SK-N-SH treated with all-trans-retinoic acid at 6 μM for 48 hours (cell line): ENCODE measurements at regions not wholly inside any gene's neighbourhood (a gene's known extent, or its start where the extent isn't known, plus 50 kb on each side); places are given as distances from the start of the nearest gene placed in this dataset.

Experiments used
- ATAC-seq: fragments of 200-7000 bp; cut with Tn5 transposase; 3 replicates; pipeline ENCODE4 v1.9.1; 2020; ENCODE audit warnings: mild to moderate bottlenecking, moderate library complexity
- ARNTL ChIP-seq: fragments of 450-650 bp; formaldehyde crosslinking; IDR thresholded peaks from 2 replicates; pipeline ENCODE4 v1.5.0; 2020; ENCODE audit warnings: low read depth, mild to moderate bottlenecking, moderate library complexity, borderline replicate concordance
- BACH2 ChIP-seq: fragments of 250-450 bp; sonication (Bioruptor Pico); IDR thresholded peaks from 2 replicates; pipeline ENCODE4 v1.9.0; 2021; ENCODE audit warnings: mild to moderate bottlenecking, borderline replicate concordance
- CREB5 ChIP-seq: fragments of 250-450 bp; sonication (Bioruptor Pico); IDR thresholded peaks from 2 replicates; pipeline ENCODE4 v1.5.1; 2020; ENCODE audit warnings: low read depth, mild to moderate bottlenecking, moderate library complexity
- CSDC2 ChIP-seq: fragments of 250-450 bp; sonication (Bioruptor Pico); IDR thresholded peaks from 2 replicates; pipeline ENCODE4 v1.5.0; 2020; ENCODE audit warnings: mild to moderate bottlenecking, moderate library complexity
- ESRRG ChIP-seq: fragments of 250-450 bp; sonication (Bioruptor Pico); IDR thresholded peaks from 2 replicates; pipeline ENCODE4 v1.6.1; 2021; ENCODE audit warnings: mild to moderate bottlenecking
- GLIS3 ChIP-seq: fragments of 250-450 bp; sonication (Bioruptor Pico); IDR thresholded peaks from 2 replicates; pipeline ENCODE4 v1.5.0; 2020; ENCODE audit warnings: mild to moderate bottlenecking, moderate library complexity
- OSR1 ChIP-seq: fragments of 250-450 bp; sonication (Bioruptor Pico); IDR thresholded peaks from 2 replicates; pipeline ENCODE4 v1.8.0; 2022; ENCODE audit warnings: moderate library complexity, mild to moderate bottlenecking, inconsistent platforms
- PATZ1 ChIP-seq: fragments of 250-450 bp; sonication (Bioruptor Pico); IDR thresholded peaks from 2 replicates; pipeline ENCODE4 v1.8.0; 2020; ENCODE audit warnings: mild to moderate bottlenecking, moderate library complexity, borderline replicate concordance
- POU6F1 ChIP-seq: fragments of 250-450 bp; sonication (Bioruptor Pico); IDR thresholded peaks from 2 replicates; pipeline ENCODE4 v1.8.0; 2021; ENCODE audit warnings: low read depth, mild to moderate bottlenecking, moderate library complexity, borderline replicate concordance
- PPARA ChIP-seq: fragments of 250-450 bp; sonication (Bioruptor Pico); IDR thresholded peaks from 2 replicates; pipeline ENCODE4 v1.5.0; 2020; ENCODE audit warnings: mild to moderate bottlenecking, borderline replicate concordance
- SNAI2 ChIP-seq: fragments of 250-450 bp; sonication (Bioruptor Pico); IDR thresholded peaks from 2 replicates; pipeline ENCODE4 v1.5.0; 2020; ENCODE audit warnings: mild to moderate bottlenecking, moderate library complexity
- TCF4 ChIP-seq: fragments of 250-450 bp; sonication (Bioruptor Pico); IDR thresholded peaks from 2 replicates; pipeline ENCODE4 v1.8.0; 2021; ENCODE audit warnings: mild to moderate bottlenecking, moderate library complexity, borderline replicate concordance
- TSHZ2 ChIP-seq: fragments of 250-450 bp; sonication (Bioruptor Pico); IDR thresholded peaks from 2 replicates; pipeline ENCODE4 v1.5.0; 2020; ENCODE audit warnings: mild to moderate bottlenecking, moderate library complexity
- ZC3H10 ChIP-seq: fragments of 250-450 bp; sonication (Bioruptor Pico); IDR thresholded peaks from 2 replicates; pipeline ENCODE4 v1.5.1; 2021; ENCODE audit warnings: mild to moderate bottlenecking, moderate library complexity
- ZFP3 ChIP-seq: fragments of 250-450 bp; sonication (Bioruptor Pico); IDR thresholded peaks from 2 replicates; pipeline ENCODE4 v1.5.0; 2020; ENCODE audit warnings: mild to moderate bottlenecking, moderate library complexity
- TF ChIP-seq, protein P1 (sequence below): fragments of 250-450 bp; sonication (Bioruptor Pico); IDR thresholded peaks from 2 replicates; pipeline ENCODE4 v1.5.1; 2021; ENCODE audit warnings: mild to moderate bottlenecking, moderate library complexity

DNA sequence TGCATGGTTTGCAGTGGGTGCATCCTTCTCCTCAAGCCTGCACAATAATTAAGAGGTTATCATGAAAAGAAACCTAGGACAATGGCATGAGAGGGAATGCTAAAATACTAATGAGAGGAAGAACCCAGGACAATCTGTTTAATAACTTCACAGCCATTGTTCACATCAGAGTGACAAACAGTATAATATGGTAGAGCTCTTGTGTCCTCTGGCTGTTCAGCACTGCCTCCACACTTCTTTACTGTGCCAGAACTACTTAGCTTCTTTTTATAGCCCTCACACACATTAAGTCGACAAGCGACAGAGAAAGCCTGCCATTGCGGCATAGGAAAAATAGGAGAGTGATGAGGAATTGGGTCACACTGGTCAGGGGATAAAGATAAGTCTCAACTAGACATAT is 65.0 kb upstream of the MEIS2 start:
- no peak for TF ChIP-seq ARNTL (CRISPR knock-in tag)
- TF ChIP-seq SNAI2 (CRISPR knock-in tag) = no peak
- no peak for ATAC-seq

DNA sequence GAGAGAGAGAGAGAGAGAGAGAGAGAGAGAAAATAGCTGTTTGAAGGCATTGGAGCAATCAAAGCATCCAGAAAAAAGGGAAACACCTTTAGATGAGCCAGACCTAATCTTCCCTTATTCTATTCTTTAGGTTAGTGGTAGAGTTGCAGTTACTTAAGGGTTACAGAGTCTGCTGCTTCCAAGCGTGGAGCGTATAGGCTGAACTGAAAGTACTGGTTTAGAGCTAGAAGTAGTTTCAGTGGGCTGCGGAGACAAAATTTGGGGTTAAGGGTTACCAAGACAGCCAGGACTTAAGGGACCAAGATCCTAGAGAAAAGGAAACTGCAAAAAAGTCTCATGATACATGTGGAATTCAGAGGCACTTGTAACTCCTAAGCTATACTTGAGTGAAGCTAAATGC is 66.1 kb upstream of the MEIS2 start:
- ATAC-seq = no peak
- TF ChIP-seq CSDC2 (CRISPR knock-in tag) (no peak), TSHZ2 (CRISPR knock-in tag) (no peak)
- TF ChIP-seq, all 23 proteins: peak for 0

DNA sequence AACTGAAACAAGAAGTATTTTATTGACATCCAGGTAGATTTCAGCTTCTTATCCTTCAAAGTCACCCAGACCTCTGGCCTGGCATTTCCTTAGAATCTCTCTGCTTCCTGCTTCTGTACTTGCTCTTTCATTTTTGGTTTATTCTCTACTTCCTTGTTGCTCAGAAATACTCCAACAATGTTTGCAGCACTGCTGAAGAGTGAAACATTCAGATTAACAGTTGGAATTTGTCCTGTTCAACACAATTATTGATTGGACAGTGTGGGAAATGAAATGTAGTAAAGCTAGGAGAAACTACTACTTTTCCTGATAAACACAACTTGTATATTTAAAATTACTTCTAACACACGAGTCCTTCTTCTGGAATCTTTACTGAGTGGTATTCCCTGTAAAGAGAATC is 81.0 kb upstream of the MEIS2 start:
- ATAC-seq = no peak
- TF ChIP-seq PATZ1 (CRISPR knock-in tag) (no peak), ZFP3 (CRISPR knock-in tag) (no peak), OSR1 (CRISPR knock-in tag) (no peak), GLIS3 (CRISPR knock-in tag) (no peak), ZC3H10 (no peak), TSHZ2 (CRISPR knock-in tag) (no peak), BACH2 (CRISPR knock-in tag) (no peak), TCF4 (CRISPR knock-in tag) (no peak), SNAI2 (CRISPR knock-in tag) (no peak)
- TF ChIP-seq, protein P1, sequence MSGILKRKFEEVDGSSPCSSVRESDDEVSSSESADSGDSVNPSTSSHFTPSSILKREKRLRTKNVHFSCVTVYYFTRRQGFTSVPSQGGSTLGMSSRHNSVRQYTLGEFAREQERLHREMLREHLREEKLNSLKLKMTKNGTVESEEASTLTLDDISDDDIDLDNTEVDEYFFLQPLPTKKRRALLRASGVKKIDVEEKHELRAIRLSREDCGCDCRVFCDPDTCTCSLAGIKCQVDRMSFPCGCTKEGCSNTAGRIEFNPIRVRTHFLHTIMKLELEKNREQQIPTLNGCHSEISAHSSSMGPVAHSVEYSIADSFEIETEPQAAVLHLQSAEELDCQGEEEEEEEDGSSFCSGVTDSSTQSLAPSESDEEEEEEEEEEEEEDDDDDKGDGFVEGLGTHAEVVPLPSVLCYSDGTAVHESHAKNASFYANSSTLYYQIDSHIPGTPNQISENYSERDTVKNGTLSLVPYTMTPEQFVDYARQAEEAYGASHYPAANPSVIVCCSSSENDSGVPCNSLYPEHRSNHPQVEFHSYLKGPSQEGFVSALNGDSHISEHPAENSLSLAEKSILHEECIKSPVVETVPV (CRISPR knock-in tag) = no peak

GRCh38 chr15:37199545-37199944 is 99.2 kb upstream of the MEIS2 start:
- ATAC-seq = no peak

DNA sequence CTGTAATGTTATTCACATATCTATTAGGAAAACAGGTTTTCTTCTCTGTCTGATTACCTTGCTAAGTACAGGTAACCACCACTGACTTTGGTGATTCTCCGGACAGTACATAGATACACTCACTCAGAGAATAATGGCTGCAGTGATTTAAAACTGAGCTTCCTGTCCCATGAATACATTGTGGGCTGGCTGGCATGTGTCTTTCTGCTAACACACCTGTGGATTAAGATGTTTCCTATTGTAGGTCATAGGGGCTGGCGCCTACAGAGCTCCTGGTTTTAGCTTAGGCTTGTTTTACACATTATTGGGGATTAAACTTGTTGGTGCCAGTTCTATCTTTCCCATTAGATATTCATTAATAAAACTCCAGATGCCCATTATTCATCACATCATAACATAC is 102.7 kb upstream of the MEIS2 start:
- no peak for TF ChIP-seq TCF4 (CRISPR knock-in tag)
- no peak for TF ChIP-seq PATZ1 (CRISPR knock-in tag)
- no peak for TF ChIP-seq ZFP3 (CRISPR knock-in tag)
- no peak for TF ChIP-seq ZC3H10
- no peak for TF ChIP-seq ARNTL (CRISPR knock-in tag)
- no peak for TF ChIP-seq PPARA (CRISPR knock-in tag)
- no peak for TF ChIP-seq CSDC2 (CRISPR knock-in tag)
- no peak for TF ChIP-seq ESRRG
- TF ChIP-seq SNAI2 (CRISPR knock-in tag) = no peak
- TF ChIP-seq CREB5 (CRISPR knock-in tag) = no peak
- no peak for TF ChIP-seq POU6F1
- no peak for ATAC-seq

More at GRCh38 chr15:37199545-37199944, 99.2 kb upstream of the MEIS2 start:
- TF ChIP-seq BACH2 (CRISPR knock-in tag) = no peak
- TF ChIP-seq CSDC2 (CRISPR knock-in tag) = no peak
